Esophagus (tissue), 2 donors: ENCODE measurements at regions not wholly inside any gene's neighbourhood (a gene's known extent, or its start where the extent isn't known, plus 50 kb on each side); places are given as distances from the start of the nearest gene placed in this dataset.

Experiments used
- H3K27ac ChIP-seq, 2 donors: one replicate each; pipeline ENCODE4 v1.5.1; 2013; ENCODE audit warnings: low read depth in 2 of 2, mild to moderate bottlenecking in 2 of 2, inconsistent platforms in 1 of 2, low read length in 1 of 2, moderate library complexity in 1 of 2
- H3K27me3 ChIP-seq, 2 donors: one replicate each; pipeline ENCODE4 v1.6.1; 2013; ENCODE audit warnings: low read length in 2 of 2, control low read depth in 1 of 2, mild to moderate bottlenecking in 1 of 2; ENCODE audit not compliant: insufficient read depth in 2 of 2, control insufficient read depth in 1 of 2
- H3K36me3 ChIP-seq, 2 donors: one replicate each; pipeline ENCODE4 v1.6.1; 2013; ENCODE audit warnings: low read length in 1 of 2; ENCODE audit not compliant: control insufficient read depth in 2 of 2, insufficient read depth in 2 of 2
- H3K4me1 ChIP-seq, 2 donors: one replicate each; pipeline ENCODE4 v1.6.1; 2013; ENCODE audit warnings: low read length in 1 of 2; ENCODE audit not compliant: control insufficient read depth in 2 of 2, insufficient read depth in 2 of 2
- H3K4me3 ChIP-seq, 2 donors: one replicate each; pipeline ENCODE4 v1.5.1; 2013; ENCODE audit warnings: low read length in 2 of 2, mild to moderate bottlenecking in 2 of 2, low read depth in 1 of 2, moderate library complexity in 1 of 2
- H3K9me3 ChIP-seq, 2 donors: one replicate each; pipeline ENCODE4 v1.6.1; 2013; ENCODE audit warnings: mild to moderate bottlenecking in 2 of 2, low read depth in 1 of 2, low read length in 1 of 2, moderate library complexity in 1 of 2; ENCODE audit not compliant: control insufficient read depth in 2 of 2, insufficient read depth in 1 of 2
- WGBS, 2 donors: extraction: QIAGEN DNeasy Blood & Tissue Kit; methylation state at CpG; one replicate each; pipeline ENCODE4 v1.1.7; 2013; 5-methylcytosine and 5-hydroxymethylcytosine counted together
- donor health status: healthy with polysubstance abuse.
- donor health status: Bipolar disorder and iron deficiency.

GRCh38 chr9:99300103-99300439 lies 78.0 kb downstream of the SEC61B start:
- no peak overlapping the region for H3K27ac ChIP-seq
- H3K27me3 ChIP-seq: no peaks in the 10 kb centered on the region
- no peak overlapping the region for H3K4me3 ChIP-seq
- WGBS, 2 donors: 0% methylated on average over 1 of the region's 1 CpG
- no peaks in the 10 kb centered on the region for H3K4me1 ChIP-seq
- no peaks in the 10 kb centered on the region for H3K36me3 ChIP-seq
- H3K9me3 ChIP-seq: no peaks in the 10 kb centered on the region

- 64 to 80% methylated on average over 3 of the region's 3 CpGs for WGBS, 2 donors
- H3K4me1 ChIP-seq: no peaks in the 10 kb centered on the region
- no peak overlapping the region for H3K27ac ChIP-seq
- no peaks in the 10 kb centered on the region for H3K9me3 ChIP-seq
- H3K36me3 ChIP-seq: no peaks in the 10 kb centered on the region
- no peak overlapping the region for H3K4me3 ChIP-seq
- no peaks in the 10 kb centered on the region for H3K27me3 ChIP-seq
Observed at GRCh38 chr9:99300603-99301002, 78.5 kb downstream of the SEC61B start.

GRCh38 chr9:99303177-99303576 lies 81.1 kb downstream of the SEC61B start:
- H3K4me3 ChIP-seq: no peak overlapping the region
- no peaks in the 10 kb centered on the region for H3K27me3 ChIP-seq
- WGBS, 2 donors: 78 to 79% methylated on average over 6 of the region's 6 CpGs
- no peaks in the 10 kb centered on the region for H3K36me3 ChIP-seq
- H3K27ac ChIP-seq: no peak overlapping the region
- no peaks in the 10 kb centered on the region for H3K4me1 ChIP-seq
- no peaks in the 10 kb centered on the region for H3K9me3 ChIP-seq

GRCh38 chr9:99305124-99305523 lies 83.0 kb downstream of the SEC61B start:
- Histone ChIP-seq H3K4me3 (no peak overlapping the region), H3K4me1 (no peaks in the 10 kb centered on the region), H3K27ac (no peak overlapping the region), H3K36me3 (no peaks in the 10 kb centered on the region), H3K9me3 (no peaks in the 10 kb centered on the region), H3K27me3 (no peaks in the 10 kb centered on the region)
- WGBS, 2 donors: 91 to 94% methylated on average over 8 of the region's 8 CpGs

GRCh38 chr9:99305820-99306811 lies 84.0 kb downstream of the SEC61B start:
- Histone ChIP-seq H3K36me3 (no peaks in the 10 kb centered on the region), H3K27ac (no peak overlapping the region), H3K4me3 (no peak overlapping the region), H3K4me1 (no peaks in the 10 kb centered on the region), H3K9me3 (no peaks in the 10 kb centered on the region), H3K27me3 (no peaks in the 10 kb centered on the region)
- 93 to 94% methylated on average over 41 of the region's 41 CpGs for WGBS, 2 donors

- Histone ChIP-seq H3K36me3 (no peaks in the 10 kb centered on the region), H3K27ac (no peak overlapping the region), H3K4me3 (no peak overlapping the region), H3K9me3 (no peaks in the 10 kb centered on the region), H3K27me3 (no peaks in the 10 kb centered on the region), H3K4me1 (no peaks in the 10 kb centered on the region)
- 38 to 39% methylated on average over 4 of the region's 4 CpGs for WGBS, 2 donors
Observed at GRCh38 chr9:99307851-99308250, 85.8 kb downstream of the SEC61B start.

GRCh38 chr9:99309141-99309939 lies 87.3 kb downstream of the SEC61B start:
- Histone ChIP-seq H3K9me3 (no peaks in the 10 kb centered on the region), H3K4me3 (no peak overlapping the region), H3K27ac (no peak overlapping the region), H3K27me3 (no peaks in the 10 kb centered on the region), H3K4me1 (no peaks in the 10 kb centered on the region), H3K36me3 (no peaks in the 10 kb centered on the region)
- WGBS, 2 donors: 88% methylated on average over 7 of the region's 7 CpGs

- Histone ChIP-seq H3K27me3 (no peaks in the 10 kb centered on the region), H3K36me3 (no peaks in the 10 kb centered on the region), H3K4me1 (no peaks in the 10 kb centered on the region), H3K27ac (no peak overlapping the region), H3K4me3 (no peak overlapping the region), H3K9me3 (no peaks in the 10 kb centered on the region)
- 50 to 70% methylated on average over 2 of the region's 2 CpGs for WGBS, 2 donors
Observed at GRCh38 chr9:99312736-99313135, 90.7 kb downstream of the SEC61B start.

- Histone ChIP-seq H3K27ac (no peak overlapping the region), H3K36me3 (no peaks in the 10 kb centered on the region), H3K4me1 (no peaks in the 10 kb centered on the region), H3K9me3 (no peaks in the 10 kb centered on the region), H3K27me3 (no peaks in the 10 kb centered on the region), H3K4me3 (no peak overlapping the region)
- 97 to 100% methylated on average over 1 of the region's 1 CpG for WGBS, 2 donors
Observed at GRCh38 chr9:99319048-99319447, 97.0 kb downstream of the SEC61B start.
